ENCODE measurements at regions not wholly inside any gene's neighbourhood (a gene's known extent, or its start where the extent isn't known, plus 50 kb on each side); places are given as distances from the start of the nearest gene placed in this dataset.
A peak's percentile ranks its signal among the peaks of the same experiment; 100 is the strongest.

DNA sequence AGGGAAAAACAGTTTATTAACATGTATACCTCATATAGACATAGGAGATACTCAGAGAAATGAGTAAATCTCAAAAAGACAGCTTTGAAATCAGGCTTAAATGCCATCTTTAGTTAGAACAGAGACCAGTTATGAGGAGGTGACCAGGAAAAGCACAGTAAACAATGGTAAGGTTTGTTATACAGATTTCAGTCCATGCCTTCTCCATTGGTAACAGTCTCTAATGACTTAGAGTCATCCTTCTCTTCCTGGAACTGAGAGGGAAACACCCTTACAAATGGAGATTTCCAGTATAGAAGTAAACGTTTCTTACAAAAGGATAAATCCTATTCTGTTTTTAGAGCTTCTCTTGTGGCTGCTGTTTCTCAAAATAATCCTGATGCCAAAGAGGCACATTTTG is 476.3 kb upstream of the NAALADL2 start:
- H3K9me2 ChIP-seq (replicated peaks; ENCODE audit: low read length) = no peaks in the 10 kb centered on the region
- no peak overlapping the region for H3K4me3 ChIP-seq (ENCODE audit: low read length)
- no TSS peak for BruUV-seq (replicated peaks)
- no peaks in the 10 kb centered on the region for H3K4me1 ChIP-seq (ENCODE audit: insufficient read depth, low read length)
- no peaks in the 10 kb centered on the region for H3K79me2 ChIP-seq (ENCODE audit: low read length)
- no peak overlapping the region for H2AFZ ChIP-seq (ENCODE audit: low read length)
- no peak for ATAC-seq
- intact Hi-C loops (cut with micrococcal nuclease) = no loop called here
- ChIA-PET CTCF (no interaction called here), POLR2A (ENCODE audit: unreplicated experiment) (no interaction called here)
- H3F3A ChIP-seq (ENCODE audit: low read length, unreplicated experiment) = no peaks in the 10 kb centered on the region
- no peaks in the 10 kb centered on the region for H3K36me3 ChIP-seq (ENCODE audit: low read depth, low read length)
- H3K4me2 ChIP-seq (ENCODE audit: low read length) = no peak overlapping the region
- no peak overlapping the region for H3K9ac ChIP-seq (ENCODE audit: low read length)
- no peaks in the 10 kb centered on the region for H4K20me1 ChIP-seq (ENCODE audit: low read length)
- H3K27ac ChIP-seq (ENCODE audit: low read length) = no peak overlapping the region
- H3K9me3 ChIP-seq (ENCODE audit: low read length) = no peaks in the 10 kb centered on the region
- no peaks in the 10 kb centered on the region for H3K27me3 ChIP-seq (ENCODE audit: low read length)
- DNase-seq = no peak
- TF ChIP-seq EZH2phosphoT487 (IDR thresholded peaks at IDR 0.05; ENCODE audit: borderline replicate concordance, low read length) (no peak), EZH2 (IDR thresholded peaks at IDR 0.05; ENCODE audit: low read length, unreplicated experiment) (no peak)
- TF ChIP-seq, protein P1, sequence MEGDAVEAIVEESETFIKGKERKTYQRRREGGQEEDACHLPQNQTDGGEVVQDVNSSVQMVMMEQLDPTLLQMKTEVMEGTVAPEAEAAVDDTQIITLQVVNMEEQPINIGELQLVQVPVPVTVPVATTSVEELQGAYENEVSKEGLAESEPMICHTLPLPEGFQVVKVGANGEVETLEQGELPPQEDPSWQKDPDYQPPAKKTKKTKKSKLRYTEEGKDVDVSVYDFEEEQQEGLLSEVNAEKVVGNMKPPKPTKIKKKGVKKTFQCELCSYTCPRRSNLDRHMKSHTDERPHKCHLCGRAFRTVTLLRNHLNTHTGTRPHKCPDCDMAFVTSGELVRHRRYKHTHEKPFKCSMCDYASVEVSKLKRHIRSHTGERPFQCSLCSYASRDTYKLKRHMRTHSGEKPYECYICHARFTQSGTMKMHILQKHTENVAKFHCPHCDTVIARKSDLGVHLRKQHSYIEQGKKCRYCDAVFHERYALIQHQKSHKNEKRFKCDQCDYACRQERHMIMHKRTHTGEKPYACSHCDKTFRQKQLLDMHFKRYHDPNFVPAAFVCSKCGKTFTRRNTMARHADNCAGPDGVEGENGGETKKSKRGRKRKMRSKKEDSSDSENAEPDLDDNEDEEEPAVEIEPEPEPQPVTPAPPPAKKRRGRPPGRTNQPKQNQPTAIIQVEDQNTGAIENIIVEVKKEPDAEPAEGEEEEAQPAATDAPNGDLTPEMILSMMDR (conservative IDR thresholded peaks at IDR 0.05; ENCODE audit: low read depth, low read length) = no peak

DNA sequence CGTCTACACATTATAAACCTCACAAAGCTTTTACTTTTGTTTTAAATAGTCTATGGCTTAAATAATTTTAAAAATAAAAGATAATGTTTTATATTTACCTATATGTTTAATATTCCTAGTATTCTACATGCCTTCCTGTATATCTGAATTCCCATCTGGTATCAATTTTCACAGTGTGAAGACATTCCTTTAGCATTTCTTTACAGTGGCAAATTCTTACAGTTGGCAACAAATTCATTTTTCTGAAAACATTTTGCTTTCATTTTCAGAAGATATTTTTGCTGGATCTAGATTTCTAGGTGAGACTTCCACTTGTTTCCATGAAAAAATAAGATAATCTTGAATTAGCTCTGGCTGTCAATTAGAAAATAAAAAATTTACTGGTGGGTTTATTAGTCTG is 471.4 kb upstream of the NAALADL2 start:
- Histone ChIP-seq H3K9me3 (ENCODE audit: low read length) (no peaks in the 10 kb centered on the region), H3K79me2 (ENCODE audit: low read length) (no peaks in the 10 kb centered on the region), H3K27me3 (ENCODE audit: low read length) (no peaks in the 10 kb centered on the region), H3K36me3 (ENCODE audit: low read depth, low read length) (no peaks in the 10 kb centered on the region), H3K4me3 (ENCODE audit: low read length) (no peak overlapping the region), H4K20me1 (ENCODE audit: low read length) (no peaks in the 10 kb centered on the region), H3K9me2 (replicated peaks; ENCODE audit: low read length) (no peaks in the 10 kb centered on the region), H2AFZ (ENCODE audit: low read length) (no peak overlapping the region), H3K4me2 (ENCODE audit: low read length) (no peak overlapping the region), H3K27ac (ENCODE audit: low read length) (no peak overlapping the region), H3K9ac (ENCODE audit: low read length) (no peak overlapping the region), H3F3A (ENCODE audit: low read length, unreplicated experiment) (no peaks in the 10 kb centered on the region), H3K4me1 (ENCODE audit: insufficient read depth, low read length) (no peaks in the 10 kb centered on the region)
- BruUV-seq (replicated peaks) = no TSS peak
- no peak for DNase-seq
- POLR2A ChIA-PET (ENCODE audit: unreplicated experiment) = no interaction called here
- CTCF ChIA-PET = no interaction called here
- intact Hi-C loops (cut with micrococcal nuclease) = no loop called here
- no peak for ATAC-seq
- TF ChIP-seq, protein P1 (conservative IDR thresholded peaks at IDR 0.05; ENCODE audit: low read depth, low read length) = no peak
- TF ChIP-seq EZH2 (IDR thresholded peaks at IDR 0.05; ENCODE audit: low read length, unreplicated experiment) = no peak
- no peak for TF ChIP-seq EZH2phosphoT487 (IDR thresholded peaks at IDR 0.05; ENCODE audit: borderline replicate concordance, low read length)

DNA sequence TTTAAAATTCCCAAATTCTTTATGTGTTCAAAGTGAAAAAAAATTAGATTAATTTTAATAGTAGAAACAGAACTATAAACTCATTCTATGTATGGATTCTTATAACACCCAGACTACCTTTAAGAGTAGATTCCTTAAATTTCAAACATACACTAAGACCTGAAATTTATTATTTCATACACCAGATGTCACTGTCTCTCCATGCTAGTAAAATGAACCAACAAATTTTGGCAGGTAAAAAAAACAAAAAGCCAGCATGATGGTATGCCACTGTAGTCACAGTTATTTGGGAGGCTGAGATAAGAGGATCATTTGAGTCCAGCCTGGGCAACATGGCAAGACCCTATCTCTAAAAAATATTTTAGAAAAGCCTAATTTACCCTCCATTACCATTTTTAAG is 461.3 kb upstream of the NAALADL2 start:
- no peak overlapping the region for H3K4me2 ChIP-seq (ENCODE audit: low read length)
- H3F3A ChIP-seq (ENCODE audit: low read length, unreplicated experiment) = no peaks in the 10 kb centered on the region
- H3K79me2 ChIP-seq (ENCODE audit: low read length) = no peaks in the 10 kb centered on the region
- no peak overlapping the region for H3K9ac ChIP-seq (ENCODE audit: low read length)
- no peaks in the 10 kb centered on the region for H3K9me2 ChIP-seq (replicated peaks; ENCODE audit: low read length)
- H3K27me3 ChIP-seq (ENCODE audit: low read length) = no peaks in the 10 kb centered on the region
- intact Hi-C loops (cut with micrococcal nuclease) = loop anchor here (2.0 to 5.0 kb wide), 3 partner anchors 223 to 864 kb away; no protein-coding TSS in a partner anchor
- H3K36me3 ChIP-seq (ENCODE audit: low read depth, low read length) = no peaks in the 10 kb centered on the region
- ChIA-PET CTCF (no interaction called here), POLR2A (ENCODE audit: unreplicated experiment) (no interaction called here)
- no peak for TF ChIP-seq EZH2 (IDR thresholded peaks at IDR 0.05; ENCODE audit: low read length, unreplicated experiment)
- TF ChIP-seq, protein P1 (conservative IDR thresholded peaks at IDR 0.05; ENCODE audit: low read depth, low read length) = peak; percentile 69
- TF ChIP-seq EZH2phosphoT487 (IDR thresholded peaks at IDR 0.05; ENCODE audit: borderline replicate concordance, low read length) = no peak
- H4K20me1 ChIP-seq (ENCODE audit: low read length) = no peaks in the 10 kb centered on the region
- ATAC-seq = no peak
- no peaks in the 10 kb centered on the region for H3K4me1 ChIP-seq (ENCODE audit: insufficient read depth, low read length)
- no peak overlapping the region for H3K27ac ChIP-seq (ENCODE audit: low read length)
- H2AFZ ChIP-seq (ENCODE audit: low read length) = no peak overlapping the region
- H3K4me3 ChIP-seq (ENCODE audit: low read length) = no peak overlapping the region
- DNase-seq = peak; percentile 73
- no TSS peak for BruUV-seq (replicated peaks)
- H3K9me3 ChIP-seq (ENCODE audit: low read length) = no peaks in the 10 kb centered on the region
